GM21423 (cell line): ENCODE measurements at regions not wholly inside any gene's neighbourhood (a gene's known extent, or its start where the extent isn't known, plus 50 kb on each side); places are given as distances from the start of the nearest gene placed in this dataset.

Experiments used
- ATAC-seq: cut with Tn5 transposase; IDR thresholded peaks from one replicate; pipeline ENCODE4 v1.9.1; 2021; ENCODE audit warnings: mild to moderate bottlenecking, moderate library complexity; ENCODE audit not compliant: unreplicated experiment

DNA sequence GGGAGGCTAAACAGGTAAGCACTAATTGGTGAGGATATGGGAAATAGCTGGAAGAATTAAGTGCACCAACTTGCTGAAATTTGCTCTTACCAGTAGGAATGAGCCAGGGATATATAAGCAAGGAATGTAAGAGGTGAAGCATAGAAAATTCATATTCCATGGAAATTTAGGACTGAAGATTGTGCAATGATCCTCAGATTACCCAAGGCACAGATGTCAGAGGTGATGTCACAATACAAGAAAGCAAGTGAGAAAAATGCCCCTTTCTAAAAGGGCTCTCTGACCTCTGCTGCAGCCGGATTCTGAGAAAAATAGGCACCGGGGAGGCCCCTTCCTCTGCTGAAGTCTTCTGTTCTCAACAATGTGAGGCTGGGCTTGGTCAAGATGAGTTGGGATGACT, 112.3 kb upstream of the ZNF678 start:
- ATAC-seq = no peak

DNA sequence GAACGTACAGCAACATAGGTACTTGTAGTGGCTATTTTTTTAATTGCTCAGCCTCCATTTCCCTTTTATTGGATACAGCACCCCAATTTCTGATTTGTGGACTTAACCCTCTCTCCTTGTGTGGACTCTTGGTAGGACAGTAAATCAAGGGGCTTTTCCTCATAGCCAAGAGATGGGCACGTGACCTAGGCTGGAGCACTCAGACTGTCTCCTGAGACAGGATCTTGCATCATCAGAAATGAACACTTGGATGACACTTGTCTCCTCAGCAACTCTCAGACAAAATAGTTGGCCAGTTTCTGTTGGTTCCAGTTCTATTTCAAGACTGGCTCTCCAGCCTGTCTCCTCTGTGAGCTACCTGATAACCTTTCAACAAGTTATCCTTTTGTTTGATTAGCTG, 112.9 kb upstream of the ZNF678 start:
- ATAC-seq = no peak

GRCh38 chr1:227449741-227450441, 113.5 kb upstream of the ZNF678 start:
- ATAC-seq = no peak

DNA sequence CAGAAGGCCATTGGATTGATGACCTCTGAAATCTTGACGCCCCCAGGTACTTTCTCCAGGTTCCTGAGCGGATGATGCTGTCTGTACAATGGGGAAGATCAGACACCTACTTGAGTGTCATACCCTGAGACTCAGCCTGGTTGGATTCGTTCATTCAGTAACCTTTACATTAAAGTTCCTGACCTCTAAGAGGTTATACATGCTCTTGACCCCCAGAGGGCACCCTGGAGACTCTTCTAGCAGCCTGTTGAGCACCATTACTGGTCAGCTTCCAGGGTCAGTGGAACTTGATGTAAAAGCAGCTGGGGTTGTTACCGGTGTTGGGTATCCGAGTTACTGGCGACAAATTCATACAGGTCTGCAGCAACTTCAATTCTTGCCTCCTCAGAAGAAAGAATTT, 114.3 kb upstream of the ZNF678 start:
- no peak for ATAC-seq

DNA sequence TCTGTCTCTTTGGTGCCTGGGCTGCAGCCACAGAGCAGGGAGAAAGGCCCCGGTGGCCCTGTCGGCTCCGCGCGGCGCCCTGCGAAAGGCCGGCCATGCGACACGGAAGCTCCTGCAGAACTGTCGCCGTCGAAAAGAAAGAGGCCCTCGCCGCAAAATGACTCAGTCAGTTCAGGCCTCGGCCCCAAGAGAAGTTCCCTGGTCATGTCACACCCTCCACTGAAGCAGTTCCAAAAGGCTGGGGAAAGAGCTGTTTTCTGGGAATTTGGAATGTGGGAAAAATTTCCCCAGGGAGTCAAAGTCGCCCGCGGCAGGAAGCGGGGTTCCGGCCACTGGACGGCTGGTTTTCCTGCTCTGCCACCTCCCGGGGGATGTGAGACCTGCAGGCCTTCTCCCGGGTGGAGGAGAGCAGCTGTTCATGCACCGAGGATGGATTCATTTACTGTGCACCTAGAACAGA, 115.8 kb upstream of the ZNF678 start:
- ATAC-seq = no peak

- no peak for ATAC-seq
These were observed 117.6 kb upstream of the ZNF678 start for GRCh38 chr1:227445746-227446145.

- no peak for ATAC-seq
These were observed 118.2 kb upstream of the ZNF678 start for GRCh38 chr1:227445092-227445674.

GRCh38 chr1:227440182-227440581, 121.9 kb upstream of the CDC42BPA start:
- ATAC-seq = no peak

GRCh38 chr1:227437495-227438008, 119.3 kb upstream of the CDC42BPA start:
- ATAC-seq = peak; percentile 59

GRCh38 chr1:227434808-227435444, 116.6 kb upstream of the CDC42BPA start:
- no peak for ATAC-seq

DNA sequence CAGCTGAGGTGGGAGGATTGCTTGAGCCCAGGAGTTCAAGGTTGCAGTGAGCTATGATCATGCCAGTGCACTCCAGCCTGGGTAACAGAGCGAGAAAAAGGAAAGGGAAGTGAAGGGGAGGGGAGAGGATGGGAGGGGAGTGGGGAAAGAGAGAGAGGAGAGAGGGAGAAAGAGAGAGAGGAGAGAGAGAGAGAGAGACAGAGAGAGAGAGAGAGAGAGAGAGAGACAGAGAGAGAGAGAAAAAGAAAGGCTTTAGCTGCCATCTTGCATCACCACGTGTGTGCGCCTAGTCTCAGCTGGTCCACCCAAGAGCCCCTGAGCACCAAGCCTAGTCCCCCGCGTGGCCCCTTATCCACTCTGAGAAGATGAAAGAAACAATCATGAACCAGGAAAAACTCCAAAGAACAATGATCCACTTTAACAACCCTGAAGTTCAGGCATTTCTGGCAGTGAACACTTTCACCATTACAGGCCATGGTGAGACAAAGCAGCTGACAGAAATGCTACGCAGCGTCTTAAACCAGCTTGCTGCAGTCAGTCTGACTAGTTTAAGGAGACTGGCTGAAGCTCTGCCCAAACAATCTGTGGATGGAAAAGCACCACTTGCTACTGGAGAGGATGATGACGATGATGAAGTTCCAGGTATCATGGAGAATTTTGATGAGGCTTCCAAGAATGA, 115.5 kb upstream of the CDC42BPA start:
- ATAC-seq = no peak

- ATAC-seq = no peak
These were observed 114.7 kb upstream of the CDC42BPA start for GRCh38 chr1:227432981-227433380.

- no peak for ATAC-seq
These were observed 113.9 kb upstream of the CDC42BPA start for GRCh38 chr1:227432181-227432535.

GRCh38 chr1:227429447-227430359, 111.4 kb upstream of the CDC42BPA start:
- no peak for ATAC-seq

DNA sequence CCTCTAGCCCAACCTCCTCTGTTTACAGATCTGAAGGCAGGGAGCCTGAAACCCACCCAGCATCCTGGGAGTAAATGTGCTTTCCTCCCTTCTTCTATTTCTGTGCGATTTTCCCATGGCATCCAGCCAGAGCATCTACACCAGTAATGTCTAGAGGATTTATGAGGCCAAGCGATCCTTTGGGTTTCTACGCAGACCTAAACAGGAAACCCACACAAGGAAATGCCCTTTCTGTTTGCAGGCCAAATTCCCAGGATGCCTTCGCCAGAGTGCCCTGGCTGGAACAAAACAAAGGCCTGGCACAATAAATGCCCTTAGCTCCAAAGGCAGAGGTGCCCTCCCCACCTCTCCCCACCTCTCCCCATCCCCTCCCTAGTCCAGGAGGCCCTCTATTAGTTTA, 110.5 kb upstream of the CDC42BPA start:
- no peak for ATAC-seq

- ATAC-seq = no peak
These were observed 109.1 kb upstream of the CDC42BPA start for GRCh38 chr1:227427411-227427810.

- ATAC-seq = no peak
These were observed 106.7 kb upstream of the CDC42BPA start for GRCh38 chr1:227424953-227425352.

DNA sequence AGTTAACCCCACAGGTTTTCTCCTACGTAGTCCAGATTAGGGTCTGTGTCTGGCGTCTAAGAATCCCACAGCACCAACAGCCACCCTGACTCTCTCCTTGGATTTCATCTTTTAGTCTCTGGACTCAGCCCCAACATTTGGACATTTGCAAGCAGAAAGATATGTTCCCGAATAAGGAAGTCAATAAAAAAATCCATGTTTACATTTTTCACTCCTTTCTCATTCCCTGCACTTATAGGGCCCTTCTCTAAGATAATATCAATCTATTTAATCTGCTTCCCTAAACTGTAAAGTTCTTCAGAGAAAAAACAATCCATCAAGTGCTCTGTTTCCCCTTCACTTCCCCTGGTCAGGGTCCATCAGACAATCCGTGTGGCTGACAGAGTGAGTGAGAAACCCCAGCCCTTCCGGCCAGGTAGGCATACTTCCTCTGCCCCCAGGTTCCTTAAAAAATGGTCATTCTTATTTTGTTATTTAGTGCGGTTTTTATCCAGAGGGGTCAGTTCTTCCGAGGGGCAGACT, 105.9 kb upstream of the CDC42BPA start:
- no peak for ATAC-seq

GRCh38 chr1:227422581-227422980, 104.3 kb upstream of the CDC42BPA start:
- ATAC-seq = no peak

DNA sequence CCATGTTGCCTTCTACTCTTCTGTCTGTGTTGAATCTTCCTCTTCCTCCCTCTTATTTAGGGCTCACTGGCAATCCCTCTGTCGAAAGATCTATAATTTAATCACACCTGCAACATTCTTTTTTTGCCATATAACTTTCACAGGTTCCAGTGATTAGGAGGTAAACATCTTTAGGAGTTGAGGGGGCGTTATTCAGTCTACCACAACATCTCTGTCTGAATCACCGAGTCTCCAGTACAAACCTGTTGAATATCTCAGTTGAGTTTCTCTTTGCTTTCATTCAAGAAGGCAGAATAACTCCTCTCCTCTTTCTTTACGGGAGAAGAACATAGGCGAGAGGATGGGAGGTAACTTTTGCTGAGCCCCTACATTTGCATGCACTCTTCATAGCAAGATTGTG, 101.9 kb upstream of the CDC42BPA start:
- ATAC-seq = no peak
